ENCODE measurements at regions not wholly inside any gene's neighbourhood (a gene's known extent, or its start where the extent isn't known, plus 50 kb on each side); places are given as distances from the start of the nearest gene placed in this dataset.
"Not testable (repeated sequence)": the region's sequence is repeated elsewhere in the genome, so short reads cannot be mapped to it uniquely, and the experiment has no call there.

GRCh38 chr21:35382696-35383095 lies 333.6 kb upstream of the RUNX1 start:
- Histone ChIP-seq H3K36me3 (no peaks in the 10 kb centered on the region), H3K9me3 (no peaks in the 10 kb centered on the region), H3K27ac (no peak overlapping the region), H3K4me3 (no peak overlapping the region), H3K27me3 (no peaks in the 10 kb centered on the region), H3K4me1 (no peaks in the 10 kb centered on the region)
- ATAC-seq (no peak), FAIRE-seq (no peak), DNase-seq (no peak)
- WGBS, 2 donors = 82 to 86% methylated on average over 6 of the region's 6 CpGs
- TF ChIP-seq, protein P1, sequence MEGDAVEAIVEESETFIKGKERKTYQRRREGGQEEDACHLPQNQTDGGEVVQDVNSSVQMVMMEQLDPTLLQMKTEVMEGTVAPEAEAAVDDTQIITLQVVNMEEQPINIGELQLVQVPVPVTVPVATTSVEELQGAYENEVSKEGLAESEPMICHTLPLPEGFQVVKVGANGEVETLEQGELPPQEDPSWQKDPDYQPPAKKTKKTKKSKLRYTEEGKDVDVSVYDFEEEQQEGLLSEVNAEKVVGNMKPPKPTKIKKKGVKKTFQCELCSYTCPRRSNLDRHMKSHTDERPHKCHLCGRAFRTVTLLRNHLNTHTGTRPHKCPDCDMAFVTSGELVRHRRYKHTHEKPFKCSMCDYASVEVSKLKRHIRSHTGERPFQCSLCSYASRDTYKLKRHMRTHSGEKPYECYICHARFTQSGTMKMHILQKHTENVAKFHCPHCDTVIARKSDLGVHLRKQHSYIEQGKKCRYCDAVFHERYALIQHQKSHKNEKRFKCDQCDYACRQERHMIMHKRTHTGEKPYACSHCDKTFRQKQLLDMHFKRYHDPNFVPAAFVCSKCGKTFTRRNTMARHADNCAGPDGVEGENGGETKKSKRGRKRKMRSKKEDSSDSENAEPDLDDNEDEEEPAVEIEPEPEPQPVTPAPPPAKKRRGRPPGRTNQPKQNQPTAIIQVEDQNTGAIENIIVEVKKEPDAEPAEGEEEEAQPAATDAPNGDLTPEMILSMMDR (IDR thresholded peaks at IDR 0.05) = no peak
- intact Hi-C loops (cut with DNase I) = no loop called here

DNA sequence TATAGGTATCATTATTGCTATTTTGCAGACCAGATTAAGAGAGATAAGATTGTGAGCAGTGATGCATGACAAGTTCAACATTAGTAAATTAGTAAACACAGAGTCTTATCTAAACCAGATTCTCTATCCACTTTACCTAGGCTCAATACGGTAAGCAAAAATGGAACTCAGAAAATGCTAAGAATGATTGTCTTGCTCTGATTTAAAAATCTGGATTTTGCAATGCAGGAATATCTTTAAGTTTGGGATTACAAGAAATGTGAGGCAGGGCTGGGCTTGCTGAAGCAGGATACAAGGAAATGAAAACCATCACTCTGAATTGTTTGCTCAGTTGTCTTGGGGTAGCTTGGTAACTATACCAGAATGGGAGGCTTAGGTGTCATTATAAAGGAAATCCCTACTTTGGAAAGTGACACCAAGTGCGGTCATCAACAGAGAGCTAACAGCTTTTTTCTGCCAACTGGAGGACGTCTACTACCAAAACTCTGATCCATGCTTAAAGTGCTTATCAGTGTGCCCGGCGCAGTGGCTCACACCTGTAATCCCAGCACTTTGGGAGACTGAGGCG lies 332.7 kb upstream of the RUNX1 start:
- intact Hi-C loops (cut with DNase I) = no loop called here
- 48 to 63% methylated on average over 6 of the region's 6 CpGs for WGBS, 2 donors
- Histone ChIP-seq H3K9me3 (no peaks in the 10 kb centered on the region), H3K4me3 (no peak overlapping the region), H3K27me3 (peaks cover 0 to 2% (median 0%) of the 10 kb centered on the region in 4 donors), H3K4me1 (no peaks in the 10 kb centered on the region), H3K36me3 (no peaks in the 10 kb centered on the region), H3K27ac (no peak overlapping the region)
- ATAC-seq (no peak), DNase-seq (no peak), FAIRE-seq (no peak)
- TF ChIP-seq, protein P1 (IDR thresholded peaks at IDR 0.05) = no peak

GRCh38 chr21:35380304-35380703 lies 331.2 kb upstream of the RUNX1 start:
- intact Hi-C loops (cut with DNase I); H3K36me3 ChIP-seq; H3K4me1 ChIP-seq; H3K27me3 ChIP-seq; FAIRE-seq; ATAC-seq; DNase-seq; H3K9me3 ChIP-seq; H3K27ac ChIP-seq; H3K4me3 ChIP-seq: not testable (repeated sequence)
- WGBS, 2 donors = 97 to 99% methylated on average over 3 of the region's 3 CpGs

- intact Hi-C loops (cut with DNase I) = no loop called here
- Histone ChIP-seq H3K27ac (no peak overlapping the region), H3K4me3 (no peak overlapping the region), H3K4me1 (no peaks in the 10 kb centered on the region), H3K27me3 (peaks cover 0 to 2% (median 0%) of the 10 kb centered on the region in 4 donors), H3K36me3 (no peaks in the 10 kb centered on the region), H3K9me3 (no peaks in the 10 kb centered on the region)
- 88 to 100% methylated on average over 1 of the region's 1 CpG for WGBS, 2 donors
- no peak for ATAC-seq
- no peak for FAIRE-seq
- no peak for DNase-seq
- TF ChIP-seq, protein P1 (IDR thresholded peaks at IDR 0.05) = no peak
Observed at GRCh38 chr21:35378881-35379280, 329.8 kb upstream of the RUNX1 start.

DNA sequence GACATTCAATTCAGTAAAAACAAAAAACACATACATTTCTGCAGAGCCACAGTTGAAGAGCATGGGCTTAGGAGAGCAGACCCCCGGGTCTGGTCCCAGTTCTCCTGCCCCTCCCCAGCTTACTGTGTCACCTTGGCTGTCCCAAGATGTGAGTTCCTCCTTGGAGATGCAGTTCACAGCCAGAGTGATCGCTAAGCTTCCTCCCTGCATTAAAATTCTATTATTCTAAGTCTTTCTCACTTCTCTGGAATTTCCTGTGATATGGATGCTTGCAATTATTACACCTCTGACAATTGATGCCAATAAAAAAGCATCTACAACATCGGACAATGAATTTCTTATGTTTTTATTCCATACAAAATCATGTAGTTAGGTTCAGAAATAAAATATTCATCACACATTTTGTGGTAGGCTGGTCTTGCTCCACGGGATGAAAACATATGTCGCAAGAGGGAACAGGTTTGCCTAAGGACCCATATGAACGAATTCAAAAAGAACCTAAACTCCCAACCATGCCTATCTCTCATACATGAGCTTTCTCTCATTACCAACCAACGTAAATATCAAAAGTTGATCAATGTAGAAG lies 328.5 kb upstream of the RUNX1 start:
- H3K9me3 ChIP-seq = no peaks in the 10 kb centered on the region
- WGBS, 2 donors = 71 to 78% methylated on average over 7 of the region's 7 CpGs
- DNase-seq (no peak), FAIRE-seq (no peak), ATAC-seq (no peak)
- TF ChIP-seq, protein P1 (IDR thresholded peaks at IDR 0.05) = no peak
- no peaks in the 10 kb centered on the region for H3K4me1 ChIP-seq
- H3K27ac ChIP-seq = no peak overlapping the region
- H3K36me3 ChIP-seq = no peaks in the 10 kb centered on the region
- intact Hi-C loops (cut with DNase I) = no loop called here
- H3K27me3 ChIP-seq = peaks cover 0 to 2% (median 0%) of the 10 kb centered on the region in 4 donors
- no peak overlapping the region for H3K4me3 ChIP-seq

All from pancreas (tissue), 10 donors.